ENCODE measurements at regions not wholly inside any gene's neighbourhood (a gene's known extent, or its start where the extent isn't known, plus 50 kb on each side); places are given as distances from the start of the nearest gene placed in this dataset.

GRCh38 chr4:146998157-146998556, 52.5 kb upstream of the TTC29 start:
- no peak for DNase-seq

- DNase-seq: no peak
Measured at GRCh38 chr4:147003956-147004809, 58.5 kb upstream of the TTC29 start.

- DNase-seq: no peak
Measured at GRCh38 chr4:147006229-147006628, 60.6 kb upstream of the TTC29 start.

GRCh38 chr4:147009875-147010274, 64.2 kb upstream of the TTC29 start:
- DNase-seq: no peak

GRCh38 chr4:147011411-147011810, 65.7 kb upstream of the TTC29 start:
- no peak for DNase-seq

- DNase-seq: no peak
Measured at GRCh38 chr4:147012059-147012707, 66.5 kb upstream of the TTC29 start.

GRCh38 chr4:147014946-147015345, 69.3 kb upstream of the TTC29 start:
- no peak for DNase-seq

GRCh38 chr4:147015491-147015890, 69.8 kb upstream of the TTC29 start:
- DNase-seq: no peak

GRCh38 chr4:147017081-147017480, 71.4 kb upstream of the TTC29 start:
- DNase-seq: no peak

- DNase-seq: peak; percentile 14
Measured at GRCh38 chr4:147019091-147019490, 73.4 kb upstream of the TTC29 start.

GRCh38 chr4:147020456-147020855, 74.8 kb upstream of the TTC29 start:
- no peak for DNase-seq

GRCh38 chr4:147025042-147025441, 79.4 kb upstream of the TTC29 start:
- no peak for DNase-seq

- DNase-seq: no peak
Measured at GRCh38 chr4:147029296-147029695, 83.6 kb upstream of the TTC29 start.

- DNase-seq: no peak
Measured at GRCh38 chr4:147034372-147034771, 88.7 kb upstream of the TTC29 start.

- no peak for DNase-seq
Measured at GRCh38 chr4:147037069-147037468, 91.4 kb upstream of the TTC29 start.

GRCh38 chr4:147039976-147040575, 94.4 kb upstream of the TTC29 start:
- DNase-seq: no peak

GRCh38 chr4:147040874-147041273, 95.2 kb upstream of the TTC29 start:
- DNase-seq: no peak

- no peak for DNase-seq
Measured at GRCh38 chr4:147041376-147041775, 95.7 kb upstream of the TTC29 start.

- no peak for DNase-seq
Measured at GRCh38 chr4:147042046-147042445, 96.4 kb upstream of the TTC29 start.

- no peak for DNase-seq
Measured at GRCh38 chr4:147044241-147044640, 98.6 kb upstream of the TTC29 start.

- no peak for DNase-seq
Measured at GRCh38 chr4:147049946-147050345, 104.3 kb upstream of the TTC29 start.

- DNase-seq: no peak
Measured at GRCh38 chr4:147050356-147050765, 104.7 kb upstream of the TTC29 start.

- no peak for DNase-seq
Measured at GRCh38 chr4:147052361-147052760, 106.7 kb upstream of the TTC29 start.

All from effector CD4-positive, alpha-beta T cell (primary cell).